Prostate gland (tissue), 2 donors: ENCODE measurements at regions not wholly inside any gene's neighbourhood (a gene's known extent, or its start where the extent isn't known, plus 50 kb on each side); places are given as distances from the start of the nearest gene placed in this dataset.

Experiments used
- CTCF ChIP-seq, 4 experiments: fragments of 200-600 bp in 2 of 4; fragments of 450-650 bp in 2 of 4; sonication (generic) in 2 of 4; IDR thresholded peaks; 1 replicate in 3 of 4; 2 replicates in 1 of 4; pipeline ENCODE4 v1.5.1; 2016 to 2019; ENCODE audit warnings: antibody characterized with exemption in 4 of 4, mild to moderate bottlenecking in 2 of 4, moderate library complexity in 2 of 4
- POLR2AphosphoS5 ChIP-seq: sonication (generic); formaldehyde crosslinking; IDR thresholded peaks from one replicate; pipeline ENCODE4 v1.6.1; 2017; ENCODE audit warnings: antibody characterized with exemption

- no peak for TF ChIP-seq POLR2AphosphoS5
- no peak for TF ChIP-seq CTCF (IDR thresholded peaks at IDR 0.05)
Measured at GRCh38 chr7:76133164-76133775, 68.4 kb upstream of the SRRM3 start.
